ENCODE measurements at regions not wholly inside any gene's neighbourhood (a gene's known extent, or its start where the extent isn't known, plus 50 kb on each side); places are given as distances from the start of the nearest gene placed in this dataset.

DNA sequence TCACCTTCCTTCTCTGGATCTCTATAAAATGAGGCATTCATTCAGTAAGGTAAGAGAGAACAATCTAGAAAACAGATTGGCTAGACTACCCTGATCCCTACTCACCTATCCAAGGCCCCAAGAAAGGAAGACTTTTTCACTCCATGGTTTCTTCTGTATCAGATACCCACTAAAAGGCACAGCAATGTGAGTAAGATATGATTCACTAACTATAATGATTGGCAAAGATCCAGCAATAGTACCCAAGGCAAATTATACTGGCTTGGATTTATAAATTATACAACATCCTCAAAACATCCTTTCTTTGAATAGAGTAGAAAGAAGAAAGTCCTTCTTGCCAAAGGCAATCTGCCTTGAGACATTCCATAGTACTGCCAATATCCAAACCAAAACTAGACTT, 1432.0 kb upstream of the GOT2 start:
- DNase-seq (ENCODE audit: extremely low read depth in 1 of 4, low spot score in 3 of 4): no peak
- Histone ChIP-seq H3K4me3 (no peak overlapping the region), H3K9ac (ENCODE audit: insufficient read depth in 1 of 2, low read depth in 2 of 2, low read length in 2 of 2) (no peak overlapping the region), H3K9me3 (replicated peaks; ENCODE audit: control insufficient read depth, insufficient read depth, low read depth, low read length) (no peaks in the 10 kb centered on the region), H3K27ac (ENCODE audit: extremely low read depth, low read depth, low read length) (no peak overlapping the region), H4K20me1 (replicated peaks; ENCODE audit: control insufficient read depth, insufficient read depth, low read length) (no peaks in the 10 kb centered on the region), H2AFZ (ENCODE audit: low read depth, low read length) (no peak overlapping the region), H3K4me1 (replicated peaks in 1 of 2; ENCODE audit: control insufficient read depth in 2 of 2, insufficient read depth in 2 of 2, low read length in 2 of 2) (no peaks in the 10 kb centered on the region), H3K9me1 (ENCODE audit: control insufficient read depth, insufficient read depth, low read length) (no peaks in the 10 kb centered on the region), H3K4me2 (ENCODE audit: insufficient read depth, low read length) (no peak overlapping the region), H3K79me2 (ENCODE audit: control insufficient read depth, insufficient read depth, low read length) (no peaks in the 10 kb centered on the region), H3K36me3 (ENCODE audit: control insufficient read depth, insufficient read depth, low read length) (no peaks in the 10 kb centered on the region), H3K27me3 (ENCODE audit: control insufficient read depth in 2 of 2, insufficient read depth in 2 of 2, low read length in 2 of 2) (no peaks in the 10 kb centered on the region)
- ChIA-PET CTCF (ENCODE audit: low intra/inter-chr PET ratio) (no interaction called here), POLR2A (no interaction called here)
- no peak for ATAC-seq
- no peak for FAIRE-seq
- in situ Hi-C loops (cut with MboI): no loop called here
- BruUV-seq (replicated peaks): no TSS peak
- intact Hi-C loops (cut with micrococcal nuclease): no loop called here
- TF ChIP-seq FOXK2 (conservative IDR thresholded peaks at IDR 0.05 in 1 of 2, IDR thresholded peaks at IDR 0.05 in 1 of 2; ENCODE audit: low read depth in 2 of 2) (no peak), NR2C1 (IDR thresholded peaks at IDR 0.05) (no peak), NR2C1 (tag; IDR thresholded peaks at IDR 0.05) (no peak), PCBP2 (IDR thresholded peaks at IDR 0.05; ENCODE audit: low read depth, low read length, poor library complexity, severe bottlenecking) (no peak), FOS (IDR thresholded peaks at IDR 0.05; ENCODE audit: extremely low read depth, insufficient read length) (no peak), SRSF1 (IDR thresholded peaks at IDR 0.05; ENCODE audit: low read depth, low read length) (no peak), TRIM28 (IDR thresholded peaks at IDR 0.05) (no peak)
- TF ChIP-seq, protein P1, sequence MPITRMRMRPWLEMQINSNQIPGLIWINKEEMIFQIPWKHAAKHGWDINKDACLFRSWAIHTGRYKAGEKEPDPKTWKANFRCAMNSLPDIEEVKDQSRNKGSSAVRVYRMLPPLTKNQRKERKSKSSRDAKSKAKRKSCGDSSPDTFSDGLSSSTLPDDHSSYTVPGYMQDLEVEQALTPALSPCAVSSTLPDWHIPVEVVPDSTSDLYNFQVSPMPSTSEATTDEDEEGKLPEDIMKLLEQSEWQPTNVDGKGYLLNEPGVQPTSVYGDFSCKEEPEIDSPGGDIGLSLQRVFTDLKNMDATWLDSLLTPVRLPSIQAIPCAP (CRISPR knock-in tag; IDR thresholded peaks at IDR 0.05; ENCODE audit: borderline replicate concordance): no peak
- TF ChIP-seq, protein P2, sequence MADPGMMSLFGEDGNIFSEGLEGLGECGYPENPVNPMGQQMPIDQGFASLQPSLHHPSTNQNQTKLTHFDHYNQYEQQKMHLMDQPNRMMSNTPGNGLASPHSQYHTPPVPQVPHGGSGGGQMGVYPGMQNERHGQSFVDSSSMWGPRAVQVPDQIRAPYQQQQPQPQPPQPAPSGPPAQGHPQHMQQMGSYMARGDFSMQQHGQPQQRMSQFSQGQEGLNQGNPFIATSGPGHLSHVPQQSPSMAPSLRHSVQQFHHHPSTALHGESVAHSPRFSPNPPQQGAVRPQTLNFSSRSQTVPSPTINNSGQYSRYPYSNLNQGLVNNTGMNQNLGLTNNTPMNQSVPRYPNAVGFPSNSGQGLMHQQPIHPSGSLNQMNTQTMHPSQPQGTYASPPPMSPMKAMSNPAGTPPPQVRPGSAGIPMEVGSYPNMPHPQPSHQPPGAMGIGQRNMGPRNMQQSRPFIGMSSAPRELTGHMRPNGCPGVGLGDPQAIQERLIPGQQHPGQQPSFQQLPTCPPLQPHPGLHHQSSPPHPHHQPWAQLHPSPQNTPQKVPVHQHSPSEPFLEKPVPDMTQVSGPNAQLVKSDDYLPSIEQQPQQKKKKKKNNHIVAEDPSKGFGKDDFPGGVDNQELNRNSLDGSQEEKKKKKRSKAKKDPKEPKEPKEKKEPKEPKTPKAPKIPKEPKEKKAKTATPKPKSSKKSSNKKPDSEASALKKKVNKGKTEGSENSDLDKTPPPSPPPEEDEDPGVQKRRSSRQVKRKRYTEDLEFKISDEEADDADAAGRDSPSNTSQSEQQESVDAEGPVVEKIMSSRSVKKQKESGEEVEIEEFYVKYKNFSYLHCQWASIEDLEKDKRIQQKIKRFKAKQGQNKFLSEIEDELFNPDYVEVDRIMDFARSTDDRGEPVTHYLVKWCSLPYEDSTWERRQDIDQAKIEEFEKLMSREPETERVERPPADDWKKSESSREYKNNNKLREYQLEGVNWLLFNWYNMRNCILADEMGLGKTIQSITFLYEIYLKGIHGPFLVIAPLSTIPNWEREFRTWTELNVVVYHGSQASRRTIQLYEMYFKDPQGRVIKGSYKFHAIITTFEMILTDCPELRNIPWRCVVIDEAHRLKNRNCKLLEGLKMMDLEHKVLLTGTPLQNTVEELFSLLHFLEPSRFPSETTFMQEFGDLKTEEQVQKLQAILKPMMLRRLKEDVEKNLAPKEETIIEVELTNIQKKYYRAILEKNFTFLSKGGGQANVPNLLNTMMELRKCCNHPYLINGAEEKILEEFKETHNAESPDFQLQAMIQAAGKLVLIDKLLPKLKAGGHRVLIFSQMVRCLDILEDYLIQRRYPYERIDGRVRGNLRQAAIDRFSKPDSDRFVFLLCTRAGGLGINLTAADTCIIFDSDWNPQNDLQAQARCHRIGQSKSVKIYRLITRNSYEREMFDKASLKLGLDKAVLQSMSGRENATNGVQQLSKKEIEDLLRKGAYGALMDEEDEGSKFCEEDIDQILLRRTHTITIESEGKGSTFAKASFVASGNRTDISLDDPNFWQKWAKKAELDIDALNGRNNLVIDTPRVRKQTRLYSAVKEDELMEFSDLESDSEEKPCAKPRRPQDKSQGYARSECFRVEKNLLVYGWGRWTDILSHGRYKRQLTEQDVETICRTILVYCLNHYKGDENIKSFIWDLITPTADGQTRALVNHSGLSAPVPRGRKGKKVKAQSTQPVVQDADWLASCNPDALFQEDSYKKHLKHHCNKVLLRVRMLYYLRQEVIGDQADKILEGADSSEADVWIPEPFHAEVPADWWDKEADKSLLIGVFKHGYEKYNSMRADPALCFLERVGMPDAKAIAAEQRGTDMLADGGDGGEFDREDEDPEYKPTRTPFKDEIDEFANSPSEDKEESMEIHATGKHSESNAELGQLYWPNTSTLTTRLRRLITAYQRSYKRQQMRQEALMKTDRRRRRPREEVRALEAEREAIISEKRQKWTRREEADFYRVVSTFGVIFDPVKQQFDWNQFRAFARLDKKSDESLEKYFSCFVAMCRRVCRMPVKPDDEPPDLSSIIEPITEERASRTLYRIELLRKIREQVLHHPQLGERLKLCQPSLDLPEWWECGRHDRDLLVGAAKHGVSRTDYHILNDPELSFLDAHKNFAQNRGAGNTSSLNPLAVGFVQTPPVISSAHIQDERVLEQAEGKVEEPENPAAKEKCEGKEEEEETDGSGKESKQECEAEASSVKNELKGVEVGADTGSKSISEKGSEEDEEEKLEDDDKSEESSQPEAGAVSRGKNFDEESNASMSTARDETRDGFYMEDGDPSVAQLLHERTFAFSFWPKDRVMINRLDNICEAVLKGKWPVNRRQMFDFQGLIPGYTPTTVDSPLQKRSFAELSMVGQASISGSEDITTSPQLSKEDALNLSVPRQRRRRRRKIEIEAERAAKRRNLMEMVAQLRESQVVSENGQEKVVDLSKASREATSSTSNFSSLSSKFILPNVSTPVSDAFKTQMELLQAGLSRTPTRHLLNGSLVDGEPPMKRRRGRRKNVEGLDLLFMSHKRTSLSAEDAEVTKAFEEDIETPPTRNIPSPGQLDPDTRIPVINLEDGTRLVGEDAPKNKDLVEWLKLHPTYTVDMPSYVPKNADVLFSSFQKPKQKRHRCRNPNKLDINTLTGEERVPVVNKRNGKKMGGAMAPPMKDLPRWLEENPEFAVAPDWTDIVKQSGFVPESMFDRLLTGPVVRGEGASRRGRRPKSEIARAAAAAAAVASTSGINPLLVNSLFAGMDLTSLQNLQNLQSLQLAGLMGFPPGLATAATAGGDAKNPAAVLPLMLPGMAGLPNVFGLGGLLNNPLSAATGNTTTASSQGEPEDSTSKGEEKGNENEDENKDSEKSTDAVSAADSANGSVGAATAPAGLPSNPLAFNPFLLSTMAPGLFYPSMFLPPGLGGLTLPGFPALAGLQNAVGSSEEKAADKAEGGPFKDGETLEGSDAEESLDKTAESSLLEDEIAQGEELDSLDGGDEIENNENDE (IDR thresholded peaks at IDR 0.05; ENCODE audit: low read depth, low read length): no peak
